ENCODE measurements at regions not wholly inside any gene's neighbourhood (a gene's known extent, or its start where the extent isn't known, plus 50 kb on each side); places are given as distances from the start of the nearest gene placed in this dataset.
"Not testable (repeated sequence)": the region's sequence is repeated elsewhere in the genome, so short reads cannot be mapped to it uniquely, and the experiment has no call there.

DNA sequence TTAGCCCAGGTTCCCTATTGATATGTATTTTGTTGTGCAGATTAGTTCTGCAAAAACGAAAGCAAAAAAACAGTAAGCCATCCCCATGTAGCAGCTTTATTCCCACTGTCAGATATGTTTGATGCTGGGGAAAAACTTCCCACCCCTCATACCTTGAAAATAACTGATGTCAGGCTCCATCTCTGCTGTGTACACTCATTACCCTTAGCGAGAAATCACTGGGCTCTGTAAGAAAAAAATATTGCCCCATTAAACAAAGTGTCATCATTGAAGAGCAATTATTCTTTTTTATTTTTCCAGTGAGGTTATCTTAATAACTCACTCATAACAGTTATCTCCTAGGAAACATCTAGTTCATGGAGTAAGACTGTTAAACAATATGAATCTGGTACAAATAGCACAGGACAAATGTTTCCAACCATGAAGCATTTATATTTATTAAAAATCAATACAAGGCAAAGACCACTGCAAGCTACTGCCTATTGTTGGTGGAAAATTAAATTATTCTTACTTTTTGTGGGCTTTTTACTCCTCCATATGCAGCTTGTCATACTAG is 268.8 kb downstream of the LMBRD1 start:
- Histone ChIP-seq H3K27me3 (replicated peaks in 1 of 4; ENCODE audit: control extremely low read depth in 1 of 4, control insufficient read depth in 3 of 4, insufficient read depth in 4 of 4, low read length in 3 of 4) (no peaks in the 10 kb centered on the region), H4K20me1 (ENCODE audit: control insufficient read depth, insufficient read depth, low read length, poor library complexity, severe bottlenecking) (no peaks in the 10 kb centered on the region), H3K9me3 (ENCODE audit: control extremely low read depth in 1 of 3, control insufficient read depth in 2 of 3, insufficient read depth in 1 of 3, low read length in 2 of 3) (peaks cover 0 to under 1% (median 0%) of the 10 kb centered on the region in 3 donors), H3K27ac (ENCODE audit: low read length in 2 of 2) (no peak overlapping the region), H3K4me2 (replicated peaks; ENCODE audit: low read depth, low read length, poor library complexity, severe bottlenecking) (no peak overlapping the region), H2AFZ (ENCODE audit: insufficient read depth, low read depth, low read length, poor library complexity, severe bottlenecking) (no peak overlapping the region), H3K9ac (ENCODE audit: low read length) (no peak overlapping the region), H3K36me3 (replicated peaks in 1 of 2; ENCODE audit: control extremely low read depth in 1 of 2, control insufficient read depth in 1 of 2, extremely low read depth in 1 of 2, insufficient read depth in 2 of 2, low read length in 1 of 2) (no peaks in the 10 kb centered on the region), H3K4me3 (ENCODE audit: control extremely low read depth in 1 of 5, extremely low read depth in 1 of 5, insufficient read depth in 1 of 5, low read depth in 2 of 5, low read length in 4 of 5) (no peak overlapping the region), H3K79me2 (ENCODE audit: control insufficient read depth, insufficient read depth, low read length) (no peaks in the 10 kb centered on the region), H3K4me1 (ENCODE audit: control insufficient read depth in 2 of 2, insufficient read depth in 2 of 2, low read length in 2 of 2) (no peaks in the 10 kb centered on the region)
- Mint-ChIP-seq H3K4me1 (no peaks in the 10 kb centered on the region), H3K4me3 (no peak overlapping the region), H3K9me3 (ENCODE audit: insufficient read depth) (no peaks in the 10 kb centered on the region), H3K27me3 (no peaks in the 10 kb centered on the region), H3K27ac (no peak overlapping the region)
- WGBS (ENCODE audit: insufficient coverage), result 60% methylated on average over 1 of the region's 2 CpGs
- POLR2A ChIA-PET, result no interaction called here
- TF ChIP-seq EZH2 (IDR thresholded peaks at IDR 0.05; ENCODE audit: borderline replicate concordance, insufficient read depth, low read depth, low read length, poor library complexity, severe bottlenecking), result no peak
- TF ChIP-seq, protein P1, sequence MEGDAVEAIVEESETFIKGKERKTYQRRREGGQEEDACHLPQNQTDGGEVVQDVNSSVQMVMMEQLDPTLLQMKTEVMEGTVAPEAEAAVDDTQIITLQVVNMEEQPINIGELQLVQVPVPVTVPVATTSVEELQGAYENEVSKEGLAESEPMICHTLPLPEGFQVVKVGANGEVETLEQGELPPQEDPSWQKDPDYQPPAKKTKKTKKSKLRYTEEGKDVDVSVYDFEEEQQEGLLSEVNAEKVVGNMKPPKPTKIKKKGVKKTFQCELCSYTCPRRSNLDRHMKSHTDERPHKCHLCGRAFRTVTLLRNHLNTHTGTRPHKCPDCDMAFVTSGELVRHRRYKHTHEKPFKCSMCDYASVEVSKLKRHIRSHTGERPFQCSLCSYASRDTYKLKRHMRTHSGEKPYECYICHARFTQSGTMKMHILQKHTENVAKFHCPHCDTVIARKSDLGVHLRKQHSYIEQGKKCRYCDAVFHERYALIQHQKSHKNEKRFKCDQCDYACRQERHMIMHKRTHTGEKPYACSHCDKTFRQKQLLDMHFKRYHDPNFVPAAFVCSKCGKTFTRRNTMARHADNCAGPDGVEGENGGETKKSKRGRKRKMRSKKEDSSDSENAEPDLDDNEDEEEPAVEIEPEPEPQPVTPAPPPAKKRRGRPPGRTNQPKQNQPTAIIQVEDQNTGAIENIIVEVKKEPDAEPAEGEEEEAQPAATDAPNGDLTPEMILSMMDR (IDR thresholded peaks at IDR 0.05), result no peak
- intact Hi-C loops (cut with micrococcal nuclease), result no loop called here
- DNase-seq (no peak), ATAC-seq (ENCODE audit: low read depth) (no peak)
- CTCF ChIA-PET, result no interaction called here

DNA sequence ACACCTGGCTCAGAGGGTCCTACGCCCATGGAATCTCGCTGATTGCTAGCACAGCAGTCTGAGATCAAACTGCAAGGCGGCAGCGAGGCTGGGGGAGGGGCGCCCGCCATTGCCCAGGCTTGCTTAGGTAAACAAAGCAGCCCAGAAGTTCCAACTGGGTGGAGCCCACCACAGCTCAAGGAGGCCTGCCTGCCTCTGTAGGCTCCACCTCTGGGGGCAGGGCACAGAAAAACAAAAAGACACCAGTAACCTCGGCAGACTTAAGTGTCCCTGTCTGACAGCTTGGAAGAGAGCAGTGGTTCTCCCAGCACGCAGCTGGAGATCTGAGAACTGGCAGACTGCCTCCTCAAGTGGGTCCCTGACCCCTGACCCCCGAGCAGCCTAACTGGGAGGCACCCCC is 281.3 kb downstream of the LMBRD1 start:
- ATAC-seq (ENCODE audit: low read depth); H3K27ac Mint-ChIP-seq; H3K9me3 ChIP-seq (ENCODE audit: control extremely low read depth in 1 of 3, control insufficient read depth in 2 of 3, insufficient read depth in 1 of 3, low read length in 2 of 3); H3K9ac ChIP-seq (ENCODE audit: low read length); H3K4me1 Mint-ChIP-seq; CTCF ChIA-PET; H3K4me3 ChIP-seq (ENCODE audit: control extremely low read depth in 1 of 5, extremely low read depth in 1 of 5, insufficient read depth in 1 of 5, low read depth in 2 of 5, low read length in 4 of 5); POLR2A ChIA-PET; H3K4me3 Mint-ChIP-seq; H3K79me2 ChIP-seq (ENCODE audit: control insufficient read depth, insufficient read depth, low read length); H3K4me1 ChIP-seq (ENCODE audit: control insufficient read depth in 2 of 2, insufficient read depth in 2 of 2, low read length in 2 of 2); H3K36me3 ChIP-seq (replicated peaks in 1 of 2; ENCODE audit: control extremely low read depth in 1 of 2, control insufficient read depth in 1 of 2, extremely low read depth in 1 of 2, insufficient read depth in 2 of 2, low read length in 1 of 2); H3K4me2 ChIP-seq (replicated peaks; ENCODE audit: low read depth, low read length, poor library complexity, severe bottlenecking); DNase-seq; H2AFZ ChIP-seq (ENCODE audit: insufficient read depth, low read depth, low read length, poor library complexity, severe bottlenecking); intact Hi-C loops (cut with micrococcal nuclease); H3K27me3 Mint-ChIP-seq; H3K9me3 Mint-ChIP-seq (ENCODE audit: insufficient read depth); H4K20me1 ChIP-seq (ENCODE audit: control insufficient read depth, insufficient read depth, low read length, poor library complexity, severe bottlenecking); H3K27ac ChIP-seq (ENCODE audit: low read length in 2 of 2); H3K27me3 ChIP-seq (replicated peaks in 1 of 4; ENCODE audit: control extremely low read depth in 1 of 4, control insufficient read depth in 3 of 4, insufficient read depth in 4 of 4, low read length in 3 of 4): not testable (repeated sequence)
- WGBS (ENCODE audit: insufficient coverage), result no CpG with 5 or more reads among the region's 9 CpGs

Measured in B cell (primary cell).